ENCODE measurements at regions not wholly inside any gene's neighbourhood (a gene's known extent, or its start where the extent isn't known, plus 50 kb on each side); places are given as distances from the start of the nearest gene placed in this dataset.
"Not testable (repeated sequence)": the region's sequence is repeated elsewhere in the genome, so short reads cannot be mapped to it uniquely, and the experiment has no call there.

GRCh38 chr3:30539772-30540171 lies 66.6 kb upstream of the TGFBR2 start:
- no peak for DNase-seq

- DNase-seq, result not testable (repeated sequence)
Measured at GRCh38 chr3:30541156-30541555, 65.2 kb upstream of the TGFBR2 start.

GRCh38 chr3:30542897-30543296 lies 63.5 kb upstream of the TGFBR2 start:
- DNase-seq, result no peak

- DNase-seq, result no peak
Measured at GRCh38 chr3:30544812-30545211, 61.6 kb upstream of the TGFBR2 start.

DNA sequence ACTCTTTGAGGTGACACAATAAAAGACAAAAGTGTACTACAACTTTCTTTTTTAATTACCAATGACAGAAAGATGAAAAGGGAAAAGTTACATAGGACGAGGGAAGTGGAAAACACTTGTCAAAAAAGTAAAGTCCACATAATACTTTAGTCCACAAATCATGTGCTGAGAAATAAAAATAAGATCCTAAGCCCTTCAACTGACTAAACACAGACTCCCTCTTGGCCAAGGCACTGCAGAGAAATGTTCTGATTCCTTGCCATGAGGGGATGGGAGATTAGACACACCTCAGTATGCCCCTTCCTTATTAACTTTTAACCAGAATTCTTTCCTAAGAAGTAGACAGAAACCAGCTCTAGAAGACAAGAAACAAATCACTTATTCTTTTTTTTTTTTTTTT lies 59.5 kb upstream of the TGFBR2 start:
- no peak for DNase-seq

GRCh38 chr3:30547716-30548115 lies 58.7 kb upstream of the TGFBR2 start:
- no peak for DNase-seq

DNA sequence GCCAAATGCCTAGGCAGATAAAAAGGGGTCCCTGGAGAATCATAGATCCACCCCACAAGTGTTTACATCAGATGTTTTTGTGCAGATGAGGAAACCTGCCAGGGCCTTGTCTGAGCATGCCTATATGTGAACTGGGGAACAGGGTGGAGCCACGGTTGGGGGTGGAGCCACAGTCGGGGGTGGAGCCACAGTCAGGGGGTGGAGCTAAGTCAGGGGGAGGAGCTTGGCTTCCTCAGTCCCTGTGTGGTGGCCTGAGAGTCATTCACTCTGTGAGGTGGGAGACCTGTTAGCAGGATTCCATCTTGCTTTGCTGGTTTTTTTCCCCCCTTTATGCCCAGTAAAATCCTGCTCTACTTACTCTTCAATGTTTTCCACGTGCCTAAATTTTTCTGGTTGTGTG lies 57.8 kb upstream of the TGFBR2 start:
- no peak for DNase-seq

DNA sequence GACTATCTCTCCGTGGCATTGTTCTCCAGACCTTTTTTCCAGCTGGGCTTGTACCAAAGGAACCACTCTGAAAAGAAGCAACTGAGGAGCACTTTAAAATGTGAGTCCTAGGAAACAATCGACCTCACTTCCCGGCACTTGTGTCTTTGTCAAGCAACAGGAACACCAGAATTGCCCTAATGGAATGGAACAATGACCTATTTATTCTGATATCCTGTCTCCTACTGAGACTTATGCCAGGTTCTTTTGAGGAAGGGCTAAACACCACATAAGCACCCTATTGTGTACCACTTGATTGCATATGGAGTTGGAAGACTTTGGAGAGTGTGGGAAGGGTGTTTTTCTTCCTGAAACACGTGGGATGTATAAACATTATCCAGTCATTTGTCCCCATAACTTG lies 56.8 kb upstream of the TGFBR2 start:
- DNase-seq, result no peak

- no peak for DNase-seq
Measured at GRCh38 chr3:30550246-30550645, 56.2 kb upstream of the TGFBR2 start.

- no peak for DNase-seq
Measured at GRCh38 chr3:30551266-30551665, 55.1 kb upstream of the TGFBR2 start.

DNA sequence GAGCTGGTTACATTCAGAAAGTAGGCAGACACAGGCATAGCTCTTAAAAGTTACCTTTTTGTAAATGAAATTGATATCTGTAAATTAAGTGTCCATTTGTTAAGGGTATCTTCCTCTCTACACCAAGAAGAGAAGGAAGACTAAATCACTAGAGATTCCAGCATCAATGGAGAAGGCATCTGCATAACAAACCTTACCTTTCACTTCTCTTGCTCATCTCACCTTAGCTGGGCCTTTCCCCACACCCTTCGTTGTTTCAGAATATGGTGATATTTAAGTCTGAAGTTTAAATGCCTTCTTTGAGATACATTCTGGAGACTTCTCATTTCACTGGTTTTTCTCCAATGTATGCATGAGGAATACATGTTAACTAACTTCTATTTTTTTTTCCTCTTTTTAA lies 54.5 kb upstream of the TGFBR2 start:
- no peak for DNase-seq

DNA sequence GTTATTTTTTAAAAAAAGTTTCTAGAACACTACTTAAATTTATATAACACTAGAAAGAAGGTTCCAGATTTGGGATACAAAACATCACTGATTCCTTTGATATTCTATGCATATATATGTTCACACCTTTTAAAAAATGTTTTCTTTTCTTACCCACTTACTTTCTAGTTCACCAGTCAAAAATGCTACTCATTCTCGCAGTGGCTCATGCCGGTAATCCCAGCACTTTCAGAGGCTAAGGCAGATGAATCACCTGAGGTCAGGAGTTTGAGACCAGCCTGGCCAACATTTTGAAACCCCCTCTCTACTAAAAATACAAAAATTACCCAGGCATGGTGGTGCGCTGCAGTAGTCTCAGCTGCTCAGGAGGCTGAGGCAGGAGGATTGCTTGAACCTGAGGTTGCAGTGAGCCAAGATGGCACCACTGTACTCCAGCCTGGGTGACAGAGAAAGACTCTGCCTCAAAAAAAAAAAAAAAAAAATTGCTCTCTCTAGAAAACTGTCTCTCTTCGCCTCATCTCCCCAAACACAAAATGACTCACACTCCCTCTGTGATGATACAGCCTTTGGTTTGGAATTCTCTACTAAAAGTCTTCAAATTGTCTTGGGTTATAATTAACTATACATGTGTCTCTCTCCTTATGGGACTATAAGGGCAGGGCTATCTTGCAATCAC lies 52.6 kb upstream of the TGFBR2 start:
- DNase-seq, result no peak

DNA sequence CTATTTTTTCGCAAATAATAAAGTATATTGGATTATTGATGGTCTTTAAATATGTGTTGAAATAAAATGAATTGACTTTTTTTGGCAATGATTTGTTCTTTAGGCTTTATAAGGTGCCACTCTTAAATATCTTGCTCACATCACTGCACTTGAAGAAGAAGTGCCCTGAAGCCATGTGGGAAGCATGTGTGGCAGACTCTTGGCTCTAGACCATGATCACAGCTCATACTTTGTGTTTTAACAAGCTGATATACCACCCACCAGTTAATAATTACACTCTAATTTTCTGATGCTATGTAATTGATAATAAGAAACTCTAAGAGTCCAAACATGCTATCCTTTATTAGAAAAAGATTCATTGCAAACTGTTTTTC lies 52.1 kb upstream of the TGFBR2 start:
- no peak for DNase-seq

DNA sequence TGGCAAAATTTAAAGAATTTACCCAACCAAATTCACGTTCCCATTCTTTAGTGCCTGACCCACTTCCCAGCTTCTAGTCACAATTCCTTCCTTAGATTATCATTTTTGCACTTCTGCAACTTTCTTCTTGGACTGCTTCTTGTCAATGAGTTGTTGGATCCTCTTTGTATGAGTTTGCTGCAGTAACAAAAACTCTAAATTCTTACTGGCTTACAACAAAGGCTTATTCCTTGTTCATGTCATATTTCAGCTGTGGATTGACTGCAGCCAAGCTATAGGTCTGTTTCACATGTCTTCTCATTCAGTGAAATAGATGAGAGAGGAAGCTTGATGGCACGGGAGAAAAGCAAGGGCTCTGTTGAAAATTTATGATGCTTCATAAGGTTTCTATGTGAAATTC lies 50.4 kb upstream of the TGFBR2 start:
- DNase-seq, result no peak
